ENCODE measurements at regions not wholly inside any gene's neighbourhood (a gene's known extent, or its start where the extent isn't known, plus 50 kb on each side); places are given as distances from the start of the nearest gene placed in this dataset.

GRCh38 chr3:30966896-30967295 lies 72.4 kb upstream of the GADL1 start:
- TF ChIP-seq CTCF (IDR thresholded peaks at IDR 0.05) (no peak), POLR2A (IDR thresholded peaks at IDR 0.05) (no peak)

Measured in prostate gland (tissue), 2 donors.